ENCODE measurements at regions not wholly inside any gene's neighbourhood (a gene's known extent, or its start where the extent isn't known, plus 50 kb on each side); places are given as distances from the start of the nearest gene placed in this dataset.

DNA sequence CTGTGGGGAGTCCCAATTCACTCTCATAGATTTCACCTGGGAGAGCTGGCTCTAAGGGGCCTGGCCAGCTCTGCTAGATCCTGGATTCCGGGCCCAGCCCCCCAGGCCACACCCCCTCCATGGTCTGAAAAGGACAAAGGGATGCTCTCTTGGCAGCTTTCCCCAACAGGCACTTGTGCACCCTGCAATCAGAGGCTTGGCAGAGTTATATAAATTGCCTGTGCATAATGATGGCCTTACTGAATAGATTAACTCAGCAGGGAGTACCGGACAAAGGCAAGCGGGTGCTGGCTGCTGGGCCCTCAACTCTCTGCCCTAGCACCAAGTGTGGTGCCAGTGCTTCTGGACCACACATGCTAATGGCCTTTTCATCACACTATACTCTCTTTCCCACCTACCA is 461.6 kb downstream of the BUD13 start:
- H3K27me3 Mint-ChIP-seq: peaks cover 20% of the 10 kb centered on the region
- H3K4me1 Mint-ChIP-seq: no peaks in the 10 kb centered on the region

GRCh38 chr11:116310698-116311097 is 462.1 kb downstream of the BUD13 start:
- Mint-ChIP-seq H3K9me3 (no peaks in the 10 kb centered on the region), H3K27ac (no peak overlapping the region), H3K27me3 (peaks cover 20% of the 10 kb centered on the region), H3K4me1 (no peaks in the 10 kb centered on the region), H3K36me3 (no peaks in the 10 kb centered on the region), H3K4me3 (no peak overlapping the region)

More for the DNA sequence above, 461.6 kb downstream of the BUD13 start:
- no peaks in the 10 kb centered on the region for H3K9me3 Mint-ChIP-seq
- H3K4me3 Mint-ChIP-seq: no peak overlapping the region
- no peak overlapping the region for H3K27ac Mint-ChIP-seq
- no peaks in the 10 kb centered on the region for H3K36me3 Mint-ChIP-seq

DNA sequence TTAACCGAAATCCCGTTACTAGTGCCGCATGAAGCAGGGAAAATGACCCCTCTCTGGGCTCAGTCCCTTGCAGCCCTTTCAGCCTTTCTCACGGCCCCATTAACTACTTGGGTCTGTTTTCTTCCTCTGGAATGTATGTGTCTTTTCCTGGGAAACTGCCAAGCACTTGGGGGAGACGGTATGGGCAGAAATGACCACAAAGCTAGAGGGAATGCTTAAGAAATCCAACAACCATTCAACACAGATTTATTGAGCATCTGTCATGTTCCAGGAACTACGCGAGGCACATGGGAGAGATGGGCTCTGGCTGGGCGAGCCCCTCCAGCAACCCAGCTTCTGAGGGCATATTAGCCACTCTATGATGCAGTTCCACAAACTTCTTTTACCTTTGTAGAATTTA is 462.6 kb downstream of the BUD13 start:
- H3K4me1 Mint-ChIP-seq: no peaks in the 10 kb centered on the region
- H3K27ac Mint-ChIP-seq: no peak overlapping the region
- no peaks in the 10 kb centered on the region for H3K9me3 Mint-ChIP-seq
- no peaks in the 10 kb centered on the region for H3K36me3 Mint-ChIP-seq
- H3K4me3 Mint-ChIP-seq: no peak overlapping the region
- H3K27me3 Mint-ChIP-seq: peaks cover 20% of the 10 kb centered on the region

GRCh38 chr11:116309446-116309845 is 463.3 kb downstream of the BUD13 start:
- peaks cover 18% of the 10 kb centered on the region for H3K27me3 Mint-ChIP-seq

GRCh38 chr11:116302756-116303155 is 470.0 kb downstream of the BUD13 start:
- H3K4me1 Mint-ChIP-seq: no peaks in the 10 kb centered on the region
- no peak overlapping the region for H3K4me3 Mint-ChIP-seq
- H3K36me3 Mint-ChIP-seq: no peaks in the 10 kb centered on the region
- H3K27me3 Mint-ChIP-seq: peaks cover 3% of the 10 kb centered on the region
- no peaks in the 10 kb centered on the region for H3K9me3 Mint-ChIP-seq
- no peak overlapping the region for H3K27ac Mint-ChIP-seq

More at GRCh38 chr11:116309446-116309845, 463.3 kb downstream of the BUD13 start:
- H3K27ac Mint-ChIP-seq: no peak overlapping the region
- H3K4me3 Mint-ChIP-seq: no peak overlapping the region
- no peaks in the 10 kb centered on the region for H3K9me3 Mint-ChIP-seq
- no peaks in the 10 kb centered on the region for H3K36me3 Mint-ChIP-seq
- no peaks in the 10 kb centered on the region for H3K4me1 Mint-ChIP-seq

DNA sequence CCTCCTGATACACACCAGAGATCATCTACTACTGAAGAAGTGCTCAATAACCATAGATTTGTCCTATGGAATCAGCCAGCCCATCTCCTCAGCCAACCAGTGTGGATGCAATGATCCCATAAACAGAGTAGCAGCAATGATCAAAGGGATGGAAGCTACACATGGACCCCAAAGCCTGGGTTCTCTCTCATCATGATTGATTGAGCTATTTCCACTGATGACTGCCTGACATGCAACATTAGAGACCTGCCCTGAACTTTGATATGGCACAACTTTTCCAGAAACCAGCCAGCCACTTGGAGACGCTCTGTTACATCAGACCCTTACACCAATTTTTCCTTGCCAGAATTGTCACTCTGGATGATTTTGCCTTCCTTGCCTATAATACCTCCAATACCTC is 471.6 kb downstream of the BUD13 start:
- no peaks in the 10 kb centered on the region for H3K4me1 Mint-ChIP-seq
- H3K9me3 Mint-ChIP-seq: no peaks in the 10 kb centered on the region
- no peak overlapping the region for H3K27ac Mint-ChIP-seq
- H3K4me3 Mint-ChIP-seq: no peak overlapping the region
- peaks cover 1% of the 10 kb centered on the region for H3K27me3 Mint-ChIP-seq
- no peaks in the 10 kb centered on the region for H3K36me3 Mint-ChIP-seq

- Mint-ChIP-seq H3K9me3 (no peaks in the 10 kb centered on the region), H3K27me3 (peaks cover 1% of the 10 kb centered on the region), H3K27ac (no peak overlapping the region)
Measured at GRCh38 chr11:116300232-116300631, 472.6 kb downstream of the BUD13 start.

GRCh38 chr11:116294630-116295029 is 478.2 kb downstream of the BUD13 start:
- no peaks in the 10 kb centered on the region for H3K9me3 Mint-ChIP-seq
- H3K27ac Mint-ChIP-seq: no peak overlapping the region
- H3K4me3 Mint-ChIP-seq: no peak overlapping the region
- H3K36me3 Mint-ChIP-seq: no peaks in the 10 kb centered on the region
- no peaks in the 10 kb centered on the region for H3K4me1 Mint-ChIP-seq
- peaks cover 1% of the 10 kb centered on the region for H3K27me3 Mint-ChIP-seq

More at GRCh38 chr11:116300232-116300631, 472.6 kb downstream of the BUD13 start:
- no peaks in the 10 kb centered on the region for H3K4me1 Mint-ChIP-seq
- no peaks in the 10 kb centered on the region for H3K36me3 Mint-ChIP-seq
- no peak overlapping the region for H3K4me3 Mint-ChIP-seq

DNA sequence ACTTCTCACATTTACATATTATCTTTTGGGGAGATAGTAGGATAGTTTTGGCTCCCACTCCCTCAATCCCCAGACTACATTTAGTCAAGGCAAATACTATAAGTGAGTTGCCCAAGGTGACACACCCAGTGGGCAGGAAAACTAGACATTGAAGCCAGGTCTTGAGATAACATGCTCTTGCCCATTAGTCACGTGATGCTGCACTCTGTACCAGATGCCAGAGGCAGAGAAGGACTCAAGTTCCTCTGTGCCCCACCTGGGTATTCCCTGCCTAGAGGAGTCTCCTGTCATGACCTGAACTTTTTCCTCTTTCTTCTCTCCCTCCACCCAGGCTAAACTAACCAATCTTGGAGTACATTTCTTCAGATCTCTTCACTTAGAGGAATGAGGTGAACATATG is 484.9 kb downstream of the BUD13 start:
- Mint-ChIP-seq H3K4me1 (no peaks in the 10 kb centered on the region), H3K9me3 (no peaks in the 10 kb centered on the region), H3K27ac (no peak overlapping the region), H3K36me3 (no peaks in the 10 kb centered on the region), H3K4me3 (no peak overlapping the region), H3K27me3 (peaks cover 5% of the 10 kb centered on the region)

GRCh38 chr11:116285026-116285425 is 487.8 kb downstream of the BUD13 start:
- H3K9me3 Mint-ChIP-seq: no peaks in the 10 kb centered on the region
- H3K36me3 Mint-ChIP-seq: no peaks in the 10 kb centered on the region
- no peaks in the 10 kb centered on the region for H3K4me1 Mint-ChIP-seq
- no peak overlapping the region for H3K4me3 Mint-ChIP-seq
- H3K27ac Mint-ChIP-seq: no peak overlapping the region
- peaks cover 5% of the 10 kb centered on the region for H3K27me3 Mint-ChIP-seq

- no peak overlapping the region for H3K27ac Mint-ChIP-seq
- no peaks in the 10 kb centered on the region for H3K4me1 Mint-ChIP-seq
- no peaks in the 10 kb centered on the region for H3K36me3 Mint-ChIP-seq
- peaks cover 3% of the 10 kb centered on the region for H3K27me3 Mint-ChIP-seq
- no peaks in the 10 kb centered on the region for H3K9me3 Mint-ChIP-seq
- H3K4me3 Mint-ChIP-seq: no peak overlapping the region
Measured at GRCh38 chr11:116283300-116283699, 489.5 kb downstream of the BUD13 start.

- Mint-ChIP-seq H3K27me3 (peaks cover 3% of the 10 kb centered on the region), H3K36me3 (no peaks in the 10 kb centered on the region), H3K4me1 (no peaks in the 10 kb centered on the region), H3K9me3 (no peaks in the 10 kb centered on the region), H3K4me3 (no peak overlapping the region), H3K27ac (no peak overlapping the region)
Measured at GRCh38 chr11:116282481-116282880, 490.3 kb downstream of the BUD13 start.

GRCh38 chr11:116281173-116282160 is 491.3 kb downstream of the BUD13 start:
- no peak overlapping the region for H3K27ac Mint-ChIP-seq
- H3K36me3 Mint-ChIP-seq: no peaks in the 10 kb centered on the region
- H3K27me3 Mint-ChIP-seq: peaks cover 1% of the 10 kb centered on the region
- H3K4me1 Mint-ChIP-seq: no peaks in the 10 kb centered on the region
- no peaks in the 10 kb centered on the region for H3K9me3 Mint-ChIP-seq
- H3K4me3 Mint-ChIP-seq: no peak overlapping the region

- Mint-ChIP-seq H3K36me3 (no peaks in the 10 kb centered on the region), H3K27ac (no peak overlapping the region), H3K27me3 (peaks cover 5% of the 10 kb centered on the region), H3K9me3 (no peaks in the 10 kb centered on the region), H3K4me3 (no peak overlapping the region), H3K4me1 (no peaks in the 10 kb centered on the region)
Measured at GRCh38 chr11:116279511-116279910, 493.3 kb downstream of the BUD13 start.

DNA sequence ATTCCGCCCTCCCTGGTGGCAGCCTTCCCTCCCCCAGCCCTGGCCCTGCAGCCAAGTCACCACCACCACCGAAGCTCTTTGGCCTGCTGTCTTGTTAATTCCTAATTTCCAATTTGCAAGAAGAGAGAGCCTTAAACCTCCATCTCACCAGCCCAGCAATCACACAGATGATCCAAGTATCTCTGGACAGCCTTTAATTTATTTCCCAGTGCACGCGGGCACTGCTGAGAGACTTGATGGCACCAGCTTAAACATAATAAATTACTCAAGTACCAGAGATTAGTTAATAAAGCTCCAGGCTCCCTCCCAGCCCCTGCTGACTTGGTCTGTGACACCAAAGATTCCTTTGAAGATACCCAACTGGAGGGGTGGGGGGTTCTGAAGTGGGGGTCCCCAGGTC is 494.7 kb downstream of the BUD13 start:
- Mint-ChIP-seq H3K9me3 (no peaks in the 10 kb centered on the region), H3K4me3 (no peak overlapping the region), H3K4me1 (no peaks in the 10 kb centered on the region), H3K36me3 (no peaks in the 10 kb centered on the region), H3K27ac (no peak overlapping the region), H3K27me3 (peaks cover 8% of the 10 kb centered on the region)

Data from activated naive CD4-positive, alpha-beta T cell treated with anti-CD3 and anti-CD28 coated beads, Interleukin-2, amount 50 U/mL, for 24 hours (primary cell).